A549 (cell line): ENCODE measurements at regions not wholly inside any gene's neighbourhood (a gene's known extent, or its start where the extent isn't known, plus 50 kb on each side); places are given as distances from the start of the nearest gene placed in this dataset.

Experiments
- ATOH8 ChIP-seq: fragments of 250-450 bp; sonication (Bioruptor Pico); IDR thresholded peaks from 2 replicates; pipeline ENCODE4 v1.5.0; 2020; ENCODE audit warnings: low read depth, mild to moderate bottlenecking, moderate library complexity
- ELK1 ChIP-seq: fragments of 150-350 bp; IDR thresholded peaks from 2 replicates; pipeline ENCODE4 v1.6.1; 2014; ENCODE audit warnings: low read depth, mild to moderate bottlenecking, low read length
- HES2 ChIP-seq: fragments of >200 bp; sonication (Bioruptor Twin); formaldehyde crosslinking; IDR thresholded peaks from 2 replicates; pipeline ENCODE4 v1.6.1; 2016
- JUNB ChIP-seq: fragments of >200 bp; sonication (Bioruptor Twin); formaldehyde crosslinking; IDR thresholded peaks from 2 replicates; pipeline ENCODE4 v1.6.1; 2016
- NR3C1 ChIP-seq: fragments of >200 bp; sonication (Bioruptor Twin); formaldehyde crosslinking; IDR thresholded peaks from 3 replicates; pipeline ENCODE4 v1.6.1; 2017
- ZNF302 ChIP-seq: fragments of 250-450 bp; sonication (Bioruptor Pico); IDR thresholded peaks from 2 replicates; pipeline ENCODE4 v1.9.0; 2021; ENCODE audit warnings: inconsistent platforms, mild to moderate bottlenecking, moderate library complexity
- TF ChIP-seq, protein P1 (sequence below): fragments of >200 bp; sonication (Bioruptor Twin); formaldehyde crosslinking; IDR thresholded peaks from 3 replicates; pipeline ENCODE4 v1.5.1; 2016

- TF ChIP-seq, protein P1, sequence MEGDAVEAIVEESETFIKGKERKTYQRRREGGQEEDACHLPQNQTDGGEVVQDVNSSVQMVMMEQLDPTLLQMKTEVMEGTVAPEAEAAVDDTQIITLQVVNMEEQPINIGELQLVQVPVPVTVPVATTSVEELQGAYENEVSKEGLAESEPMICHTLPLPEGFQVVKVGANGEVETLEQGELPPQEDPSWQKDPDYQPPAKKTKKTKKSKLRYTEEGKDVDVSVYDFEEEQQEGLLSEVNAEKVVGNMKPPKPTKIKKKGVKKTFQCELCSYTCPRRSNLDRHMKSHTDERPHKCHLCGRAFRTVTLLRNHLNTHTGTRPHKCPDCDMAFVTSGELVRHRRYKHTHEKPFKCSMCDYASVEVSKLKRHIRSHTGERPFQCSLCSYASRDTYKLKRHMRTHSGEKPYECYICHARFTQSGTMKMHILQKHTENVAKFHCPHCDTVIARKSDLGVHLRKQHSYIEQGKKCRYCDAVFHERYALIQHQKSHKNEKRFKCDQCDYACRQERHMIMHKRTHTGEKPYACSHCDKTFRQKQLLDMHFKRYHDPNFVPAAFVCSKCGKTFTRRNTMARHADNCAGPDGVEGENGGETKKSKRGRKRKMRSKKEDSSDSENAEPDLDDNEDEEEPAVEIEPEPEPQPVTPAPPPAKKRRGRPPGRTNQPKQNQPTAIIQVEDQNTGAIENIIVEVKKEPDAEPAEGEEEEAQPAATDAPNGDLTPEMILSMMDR, result no peak
- TF ChIP-seq ELK1 (no peak), NR3C1 (no peak), JUNB (no peak), ATOH8 (CRISPR knock-in tag) (no peak), ZNF302 (CRISPR knock-in tag) (no peak), HES2 (no peak)
Observed at GRCh38 chr16:65525707-65526106, 403.8 kb upstream of the CDH11 start.
